ENCODE measurements at regions not wholly inside any gene's neighbourhood (a gene's known extent, or its start where the extent isn't known, plus 50 kb on each side); places are given as distances from the start of the nearest gene placed in this dataset.
A peak's percentile ranks its signal among the peaks of the same experiment; 100 is the strongest.

DNA sequence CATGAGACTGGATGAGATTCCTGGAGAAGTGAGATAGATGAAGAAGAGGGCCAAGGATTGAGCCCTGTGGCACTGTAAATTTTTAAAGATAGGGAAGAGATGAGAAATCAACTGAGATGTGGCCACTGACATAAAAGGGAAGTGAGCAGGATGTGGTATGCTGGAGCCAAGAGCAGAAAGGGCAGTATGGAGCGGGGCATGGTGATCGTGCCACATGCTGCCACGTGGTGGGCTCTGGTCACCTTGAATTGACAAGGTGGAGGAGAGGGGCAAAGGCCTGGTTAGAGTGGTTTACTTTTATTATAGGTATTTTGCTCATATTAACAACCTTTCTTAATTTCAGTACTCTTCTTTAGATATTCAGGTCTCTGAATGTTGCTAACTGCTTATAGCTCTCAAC, 257.9 kb downstream of the NEDD1 start:
- in situ Hi-C loops (cut with HindIII; ENCODE audit: low pct_ligation_motif_present, low pct_unique_long_range_greater_than_20kb, low sequenced_read_pairs): no loop called here
- no peak for DNase-seq

DNA sequence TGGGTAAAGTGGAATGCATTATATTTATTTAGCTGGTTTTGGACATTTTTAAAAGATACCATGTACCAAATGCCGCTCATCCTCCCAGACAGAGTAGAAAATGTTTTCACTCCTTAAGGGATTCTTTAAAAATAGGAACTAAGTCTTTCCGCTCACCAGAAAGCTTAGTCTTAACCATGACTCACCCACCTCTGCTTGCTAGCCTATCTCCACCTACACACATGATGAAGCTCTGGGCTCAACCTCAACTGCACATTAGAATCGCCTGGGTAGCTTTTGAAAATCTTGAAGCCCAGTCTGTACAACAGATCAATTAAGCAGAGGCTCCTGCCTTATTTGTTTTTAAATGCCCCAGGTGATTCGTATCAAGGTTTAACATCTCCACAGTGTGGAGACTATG, 260.5 kb downstream of the NEDD1 start:
- no peak for DNase-seq
- in situ Hi-C loops (cut with HindIII; ENCODE audit: low pct_ligation_motif_present, low pct_unique_long_range_greater_than_20kb, low sequenced_read_pairs): no loop called here

DNA sequence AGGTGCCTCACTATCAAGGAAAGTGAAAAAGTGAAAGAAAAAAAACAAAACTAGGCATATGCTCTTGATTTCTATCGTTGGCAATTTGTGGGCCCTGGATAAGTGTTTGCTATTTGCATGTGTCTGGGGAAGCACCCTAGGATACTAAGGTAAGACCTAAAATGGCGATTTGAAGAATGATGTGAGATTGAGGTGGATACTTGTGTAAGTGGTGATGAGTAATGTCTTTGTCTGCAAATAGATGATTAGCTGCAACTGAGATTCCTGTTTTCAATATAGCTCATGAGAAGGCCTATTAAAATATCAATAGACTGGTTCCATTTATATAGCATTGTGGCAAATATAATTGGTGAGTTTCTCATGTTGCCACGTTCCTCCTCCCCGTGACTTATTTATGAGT, 261.7 kb downstream of the NEDD1 start:
- in situ Hi-C loops (cut with HindIII; ENCODE audit: low pct_ligation_motif_present, low pct_unique_long_range_greater_than_20kb, low sequenced_read_pairs): no loop called here
- peak; percentile 4 for DNase-seq

DNA sequence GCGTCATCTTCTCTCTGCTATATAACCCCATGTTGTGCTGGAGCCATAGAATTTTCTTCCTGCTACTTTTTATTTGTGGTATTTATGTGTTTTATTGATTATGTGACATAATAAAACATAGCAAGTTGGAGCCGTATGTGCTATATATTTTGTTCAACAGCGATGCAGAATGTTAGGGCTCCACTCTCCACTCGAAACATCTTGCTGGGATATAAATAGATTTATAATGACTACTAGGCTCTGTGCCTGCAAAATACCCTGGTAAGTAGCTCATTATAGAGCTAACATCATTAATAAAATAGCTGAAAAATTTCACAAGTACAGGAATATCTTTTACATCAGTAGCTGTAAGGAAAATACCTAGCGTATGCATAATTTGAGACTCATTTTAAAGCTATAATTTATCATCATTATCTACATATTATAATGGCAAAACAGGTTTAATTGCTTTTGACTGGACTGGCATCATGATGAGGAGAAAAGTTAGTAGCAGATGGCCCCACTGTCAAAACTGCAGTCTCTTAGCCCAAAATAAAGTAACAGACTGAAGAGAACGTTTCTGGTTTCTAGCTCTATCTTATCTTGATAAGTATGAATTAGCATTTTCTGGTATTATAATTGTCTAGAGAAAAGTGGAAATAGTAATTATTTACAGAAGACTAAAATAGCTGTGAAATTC, 263.0 kb downstream of the NEDD1 start:
- in situ Hi-C loops (cut with HindIII; ENCODE audit: low pct_ligation_motif_present, low pct_unique_long_range_greater_than_20kb, low sequenced_read_pairs): no loop called here
- DNase-seq: no peak

DNA sequence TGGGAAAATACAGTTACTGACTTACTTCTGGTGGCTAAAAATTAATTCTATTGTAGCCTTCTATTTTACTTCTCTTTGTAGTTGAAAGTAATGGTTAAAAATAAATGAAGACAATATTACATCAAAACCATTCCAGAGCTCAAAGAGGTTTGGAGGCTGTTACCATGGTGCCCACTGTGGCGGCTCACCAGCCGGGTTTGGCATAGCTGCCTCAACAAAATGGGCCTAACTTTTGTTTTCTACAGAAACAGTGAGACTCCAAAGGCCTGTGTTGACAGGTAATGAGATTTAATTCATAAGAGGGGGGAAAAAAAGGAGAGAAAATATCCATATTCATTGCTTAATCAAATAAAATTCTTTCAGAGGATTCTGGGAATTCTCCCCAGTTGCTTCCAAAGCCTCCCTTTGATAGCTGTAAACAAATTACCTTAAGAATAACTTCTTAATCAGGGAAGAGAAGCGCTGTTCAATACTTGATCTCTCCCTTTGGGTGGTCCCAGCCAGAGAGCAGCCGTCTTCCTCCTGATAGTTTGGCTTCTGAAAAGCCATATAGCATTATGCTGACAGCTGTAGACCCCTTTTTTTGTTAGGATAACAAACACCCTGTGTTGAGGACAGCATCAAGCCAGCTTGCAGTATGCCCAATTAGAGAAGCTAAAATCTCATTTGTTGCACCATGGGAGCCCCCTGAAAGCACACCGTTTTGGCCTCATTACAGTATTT, 266.8 kb downstream of the NEDD1 start:
- no peak for DNase-seq
- in situ Hi-C loops (cut with HindIII; ENCODE audit: low pct_ligation_motif_present, low pct_unique_long_range_greater_than_20kb, low sequenced_read_pairs): no loop called here

DNA sequence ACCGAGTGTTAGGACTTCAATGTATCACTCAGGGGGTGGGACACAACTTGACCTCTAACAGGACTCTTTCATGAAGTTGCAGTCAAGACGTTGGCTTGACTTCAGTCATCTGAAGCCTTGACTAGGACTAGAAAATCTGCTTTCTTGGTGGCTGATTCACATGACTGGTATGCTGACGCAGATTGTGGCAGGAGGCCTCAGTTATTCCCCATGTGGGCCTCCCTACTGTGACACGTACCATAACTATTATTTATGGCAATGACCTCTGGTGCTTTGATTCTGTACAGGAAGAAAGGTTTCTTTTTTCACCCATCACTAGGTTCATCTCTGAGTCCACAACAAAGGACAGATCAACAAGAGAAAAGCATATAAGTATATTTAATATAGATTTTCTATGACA, 270.4 kb downstream of the NEDD1 start:
- in situ Hi-C loops (cut with HindIII; ENCODE audit: low pct_ligation_motif_present, low pct_unique_long_range_greater_than_20kb, low sequenced_read_pairs): no loop called here

DNA sequence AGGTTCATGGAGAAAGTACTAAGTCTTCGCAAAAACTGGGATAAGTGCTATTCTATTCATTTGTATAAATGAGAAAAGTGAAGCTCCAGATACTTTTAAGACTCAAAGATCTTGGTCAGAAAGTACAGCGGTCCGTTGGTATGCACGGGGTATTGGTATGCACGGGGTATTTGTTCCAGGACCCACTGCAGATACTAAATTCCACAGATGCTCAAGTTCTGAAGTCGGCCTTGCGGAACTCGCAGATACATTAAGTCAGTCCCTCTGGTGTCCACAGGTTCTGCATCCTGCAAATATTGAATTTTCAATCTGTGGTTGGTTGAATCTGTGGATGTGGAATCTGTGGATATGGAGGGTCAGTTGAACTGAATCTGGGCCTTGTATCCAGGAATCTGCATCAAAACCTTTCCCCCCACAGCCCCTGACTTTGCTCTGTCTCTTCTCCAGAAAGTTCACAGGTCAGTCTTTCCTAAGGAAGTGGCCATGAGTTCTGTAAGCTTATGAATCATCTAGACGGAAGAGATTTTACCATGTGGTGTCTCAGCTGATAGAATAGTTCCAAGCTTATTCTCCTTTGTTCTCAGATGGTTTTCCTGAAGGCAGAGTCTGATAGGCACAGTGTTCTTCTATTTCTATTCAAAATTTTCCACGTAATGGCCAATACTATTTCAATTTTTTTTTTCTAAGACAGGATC, 274.7 kb downstream of the NEDD1 start:
- in situ Hi-C loops (cut with HindIII; ENCODE audit: low pct_ligation_motif_present, low pct_unique_long_range_greater_than_20kb, low sequenced_read_pairs): no loop called here
- no peak for DNase-seq

More for the DNA sequence above, 270.4 kb downstream of the NEDD1 start:
- DNase-seq: no peak

DNA sequence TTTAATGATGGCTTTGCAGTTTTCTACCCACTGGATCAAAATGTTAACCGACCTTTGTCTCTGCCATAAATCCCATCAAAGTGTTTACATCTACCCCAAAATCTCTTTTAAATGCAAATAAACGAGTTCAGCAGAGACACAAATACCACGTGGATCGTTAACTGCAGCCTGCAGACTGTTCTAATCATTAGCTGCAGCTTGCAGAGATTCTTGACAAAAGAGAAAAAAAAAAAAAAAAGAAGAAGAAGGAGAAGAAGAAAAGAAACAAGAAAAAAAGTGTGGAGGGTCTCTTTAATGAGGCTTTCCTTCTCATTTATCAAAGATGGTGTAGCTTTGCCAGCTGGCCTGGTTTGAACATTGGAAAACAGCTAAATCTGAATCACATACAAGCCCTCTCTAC, 275.7 kb downstream of the NEDD1 start:
- DNase-seq: no peak
- in situ Hi-C loops (cut with HindIII; ENCODE audit: low pct_ligation_motif_present, low pct_unique_long_range_greater_than_20kb, low sequenced_read_pairs): no loop called here

DNA sequence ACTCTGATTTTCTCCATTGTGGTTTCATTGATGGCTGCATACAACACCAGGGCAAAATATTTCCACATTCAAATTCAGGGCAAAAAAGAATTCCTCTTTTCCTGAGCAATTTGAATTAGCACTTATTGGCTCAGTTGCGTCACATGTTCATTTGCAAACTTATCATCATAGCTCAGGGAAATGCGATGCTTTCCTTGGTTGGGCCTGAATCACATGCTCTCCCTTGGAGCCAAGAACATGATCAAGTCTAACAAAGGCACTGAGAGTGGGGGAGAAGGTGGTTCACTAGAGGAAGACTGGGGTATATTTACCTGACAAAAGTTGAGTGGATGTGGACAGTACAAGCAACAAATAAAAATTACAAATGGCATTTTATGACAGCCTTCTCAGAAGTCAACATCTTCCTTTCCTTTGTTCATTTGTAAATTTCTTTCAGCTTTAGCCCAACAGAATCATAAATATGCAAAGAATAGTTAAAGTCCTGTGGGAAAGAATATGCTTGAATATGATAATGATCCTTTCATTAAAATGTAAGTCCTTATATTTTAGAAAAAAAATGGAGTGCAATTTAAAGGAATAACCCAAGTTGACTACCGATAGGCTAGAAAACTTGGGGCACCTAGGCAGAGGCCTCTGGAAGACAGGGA, 277.2 kb downstream of the NEDD1 start:
- in situ Hi-C loops (cut with HindIII; ENCODE audit: low pct_ligation_motif_present, low pct_unique_long_range_greater_than_20kb, low sequenced_read_pairs): no loop called here
- no peak for DNase-seq

DNA sequence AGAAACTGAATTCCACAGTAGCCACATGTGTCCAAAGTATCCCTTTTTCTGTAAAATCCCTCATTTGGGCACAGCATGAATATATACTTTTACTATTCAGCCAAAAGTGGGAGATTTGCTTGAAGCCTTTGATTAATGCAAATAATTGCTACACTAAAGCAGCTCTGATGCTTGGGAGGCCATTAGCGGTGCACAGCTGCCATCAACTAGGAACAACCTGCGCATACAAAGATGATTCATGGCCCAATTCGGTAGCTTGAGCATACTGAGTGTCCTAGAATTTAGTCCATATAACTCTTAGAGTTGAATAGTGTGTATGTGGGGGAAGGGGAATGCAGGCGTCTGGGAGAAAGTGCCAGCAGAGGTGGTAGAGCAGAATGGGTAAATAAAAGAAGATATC, 277.0 kb upstream of the RMST start:
- DNase-seq: no peak
- in situ Hi-C loops (cut with HindIII; ENCODE audit: low pct_ligation_motif_present, low pct_unique_long_range_greater_than_20kb, low sequenced_read_pairs): no loop called here

DNA sequence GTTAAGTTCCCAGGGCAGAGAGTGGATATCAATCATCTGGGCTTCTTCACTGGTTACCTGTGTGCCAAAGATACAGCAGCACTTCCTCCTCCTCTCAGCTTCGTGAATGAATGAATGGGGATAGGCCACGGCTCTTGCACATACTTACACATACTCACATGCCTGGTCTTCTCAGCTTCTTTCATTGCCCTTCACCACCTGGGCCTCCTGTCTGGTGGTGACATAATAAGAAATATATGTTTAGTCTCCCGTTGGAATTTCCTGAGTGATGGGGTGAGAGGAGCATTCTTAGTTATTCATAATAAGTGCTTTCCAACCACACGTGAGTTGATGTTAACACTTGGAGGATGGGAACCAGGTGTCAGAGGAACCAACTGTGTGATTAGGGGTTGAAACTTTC, 268.1 kb upstream of the RMST start:
- no peak for DNase-seq
- in situ Hi-C loops (cut with HindIII; ENCODE audit: low pct_ligation_motif_present, low pct_unique_long_range_greater_than_20kb, low sequenced_read_pairs): no loop called here

DNA sequence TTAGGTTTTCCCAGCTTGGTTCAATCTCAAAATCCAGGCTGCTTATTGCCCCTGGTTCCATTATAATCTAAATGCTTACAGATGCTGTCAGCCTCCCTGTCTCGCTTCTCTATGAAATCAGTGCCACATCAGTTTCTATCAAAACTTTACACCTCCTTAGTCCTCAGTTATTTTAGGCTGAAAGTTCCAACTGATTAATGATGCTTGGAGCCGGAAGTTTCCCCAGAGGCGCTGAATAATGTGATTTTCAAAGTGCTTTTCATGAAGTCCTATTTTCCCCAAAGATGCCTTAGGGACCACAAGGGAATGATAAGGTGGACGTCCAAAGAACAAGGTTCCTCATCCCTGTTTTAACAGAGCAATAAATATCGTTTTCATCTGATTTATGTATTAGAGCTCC, 262.4 kb upstream of the RMST start:
- DNase-seq: no peak
- in situ Hi-C loops (cut with HindIII; ENCODE audit: low pct_ligation_motif_present, low pct_unique_long_range_greater_than_20kb, low sequenced_read_pairs): no loop called here

DNA sequence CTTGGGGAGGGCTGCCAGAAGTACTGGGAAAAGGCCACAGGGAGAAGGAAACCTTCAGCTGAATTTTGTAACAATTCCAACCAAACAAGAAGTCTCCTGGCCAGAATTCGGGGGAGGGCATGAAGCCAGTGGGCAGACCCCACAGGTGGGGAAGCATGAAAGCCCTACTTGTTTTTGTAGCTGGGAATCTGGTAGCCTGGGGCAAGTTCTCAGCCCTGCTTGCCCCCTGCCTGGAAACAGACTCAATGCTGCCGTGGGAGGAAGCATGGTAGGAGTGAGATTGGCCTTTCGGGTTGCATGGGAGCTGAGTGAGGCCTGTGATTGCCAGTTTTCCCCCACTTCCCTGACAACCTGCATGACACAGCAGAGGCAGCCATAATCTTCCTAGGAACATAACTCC, 259.2 kb upstream of the RMST start:
- in situ Hi-C loops (cut with HindIII; ENCODE audit: low pct_ligation_motif_present, low pct_unique_long_range_greater_than_20kb, low sequenced_read_pairs): no loop called here

DNA sequence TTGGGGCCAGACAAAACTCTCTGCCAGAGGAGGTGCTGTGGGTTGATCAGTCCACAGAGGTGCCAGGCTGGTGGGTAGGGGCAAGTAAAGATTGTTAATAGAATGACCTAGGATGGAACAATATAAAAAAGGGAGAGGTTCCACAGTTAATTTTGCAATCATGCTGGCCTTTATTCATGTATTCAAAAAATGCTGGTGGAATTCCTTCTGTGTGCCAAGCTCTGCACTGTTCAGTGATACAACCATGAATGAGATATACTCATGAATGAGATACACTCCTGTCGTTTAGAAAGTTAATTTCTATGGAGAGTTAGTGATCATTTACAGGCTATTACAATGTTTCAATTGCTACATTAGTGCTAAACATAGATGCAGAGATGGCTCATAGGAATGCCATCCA, 252.6 kb upstream of the RMST start:
- DNase-seq: no peak
- in situ Hi-C loops (cut with HindIII; ENCODE audit: low pct_ligation_motif_present, low pct_unique_long_range_greater_than_20kb, low sequenced_read_pairs): no loop called here

More for the DNA sequence above, 259.2 kb upstream of the RMST start:
- DNase-seq: no peak

DNA sequence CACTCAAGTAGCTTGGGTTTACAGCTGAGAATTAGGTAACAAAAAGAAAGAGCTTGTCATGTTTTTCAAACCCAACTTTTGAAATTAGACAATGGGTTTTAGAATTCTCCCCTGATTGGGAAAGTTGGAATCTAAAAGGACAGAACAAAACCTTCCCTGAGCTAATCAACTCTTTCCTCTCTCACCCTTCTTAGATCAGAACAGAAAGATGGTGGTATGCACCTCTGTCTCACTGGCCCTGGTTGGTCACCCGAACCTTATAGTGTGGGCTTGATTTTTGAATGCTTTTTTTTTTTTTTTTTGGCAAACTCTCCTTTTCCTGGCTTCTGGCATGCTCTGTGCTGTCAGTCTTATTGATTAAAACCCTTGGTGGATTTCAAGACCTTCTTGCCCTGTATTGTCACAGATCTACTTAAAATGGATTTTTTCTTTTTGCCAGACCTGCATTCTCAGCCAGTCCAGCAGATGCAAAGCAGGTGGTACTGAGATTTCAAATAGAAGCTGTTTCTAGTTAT, 251.1 kb upstream of the RMST start:
- DNase-seq: no peak
- in situ Hi-C loops (cut with HindIII; ENCODE audit: low pct_ligation_motif_present, low pct_unique_long_range_greater_than_20kb, low sequenced_read_pairs): no loop called here

DNA sequence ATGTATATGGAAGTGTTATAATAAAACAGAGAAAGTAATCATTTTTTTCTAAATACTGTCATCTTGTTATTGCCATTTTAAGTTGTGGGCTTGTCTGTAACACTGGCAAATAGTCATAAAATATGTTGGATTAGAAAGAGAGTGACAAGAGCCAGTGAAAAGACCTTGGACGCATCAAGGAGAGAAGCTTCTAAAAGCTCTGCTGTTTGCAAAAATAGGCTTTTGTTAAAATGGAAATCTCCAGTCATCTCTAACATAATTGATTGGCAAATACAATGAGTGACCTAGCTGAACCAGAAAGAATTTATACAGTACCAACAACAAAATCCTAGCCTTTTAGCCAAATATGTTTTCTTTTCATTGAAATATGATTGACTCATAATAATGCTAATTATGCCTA, 245.8 kb upstream of the RMST start:
- no peak for DNase-seq
- in situ Hi-C loops (cut with HindIII; ENCODE audit: low pct_ligation_motif_present, low pct_unique_long_range_greater_than_20kb, low sequenced_read_pairs): no loop called here

DNA sequence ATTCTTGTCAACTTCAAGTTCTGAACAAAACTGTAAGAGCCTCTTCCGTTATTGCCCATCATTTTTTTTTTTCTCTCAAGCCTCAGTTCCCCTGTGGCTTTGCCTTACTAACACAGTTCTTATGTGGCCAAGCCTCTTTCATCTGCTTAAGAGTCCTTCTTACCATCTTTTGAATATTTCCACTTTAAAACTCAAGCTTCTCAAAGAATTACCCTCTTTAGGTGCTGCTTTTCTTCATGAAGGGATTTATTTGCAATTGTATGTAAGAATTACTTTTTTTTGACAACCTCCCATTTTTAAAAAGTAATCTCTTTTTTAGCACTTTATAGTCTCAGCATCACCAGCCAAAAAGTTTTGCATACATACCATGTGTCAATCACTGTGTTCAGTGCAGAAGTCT, 240.2 kb upstream of the RMST start:
- no peak for DNase-seq
- in situ Hi-C loops (cut with HindIII; ENCODE audit: low pct_ligation_motif_present, low pct_unique_long_range_greater_than_20kb, low sequenced_read_pairs): no loop called here

DNA sequence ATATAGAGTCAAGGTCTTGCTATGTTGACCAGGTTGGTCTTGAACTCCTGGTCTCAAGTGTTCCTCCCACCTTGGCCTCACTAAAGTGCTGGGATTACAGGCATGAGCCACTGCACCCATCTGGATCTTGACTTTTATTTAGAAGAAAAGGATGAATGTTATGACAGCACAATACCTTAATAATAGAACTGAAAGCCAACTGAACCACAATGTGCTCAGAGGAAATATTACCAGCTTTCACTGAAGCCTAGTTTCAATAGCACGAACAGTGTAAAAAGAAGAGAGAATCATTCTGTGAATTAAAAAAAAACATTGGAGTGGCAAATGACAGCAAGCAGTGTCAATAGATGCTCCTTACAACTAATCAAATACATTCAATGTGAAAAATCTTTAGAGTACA, 239.2 kb upstream of the RMST start:
- no peak for DNase-seq
- in situ Hi-C loops (cut with HindIII; ENCODE audit: low pct_ligation_motif_present, low pct_unique_long_range_greater_than_20kb, low sequenced_read_pairs): no loop called here

DNA sequence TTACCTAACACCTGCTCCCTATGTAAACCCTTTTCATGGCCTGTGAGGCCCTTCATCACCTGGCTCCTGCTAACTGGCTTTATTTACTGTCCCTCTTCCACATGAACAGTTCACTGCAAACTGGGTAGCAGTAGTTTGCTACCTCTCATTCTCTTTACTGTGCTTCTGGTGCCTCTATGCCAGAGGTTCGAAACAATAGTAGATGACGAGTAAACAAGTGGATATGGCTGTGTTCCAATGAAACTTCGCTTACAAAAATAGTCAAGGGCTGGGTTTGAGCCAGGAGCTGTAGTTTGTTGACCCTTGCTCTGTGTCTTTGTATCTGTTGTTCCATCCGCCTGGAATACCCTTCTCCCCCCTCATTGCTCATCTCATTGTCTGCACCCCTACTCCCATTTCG, 233.6 kb upstream of the RMST start:
- in situ Hi-C loops (cut with HindIII; ENCODE audit: low pct_ligation_motif_present, low pct_unique_long_range_greater_than_20kb, low sequenced_read_pairs): no loop called here
- DNase-seq: no peak
